ENCODE measurements at regions not wholly inside any gene's neighbourhood (a gene's known extent, or its start where the extent isn't known, plus 50 kb on each side); places are given as distances from the start of the nearest gene placed in this dataset.

GRCh38 chr3:106566277-106566676, 697.5 kb upstream of the CBLB start:
- no peaks in the 10 kb centered on the region for H3K9me3 Mint-ChIP-seq
- H3K27me3 Mint-ChIP-seq = no peaks in the 10 kb centered on the region
- DNase-seq (peak in 1 of 35 experiments; percentile 12), ATAC-seq (replicated peaks in 1 of 4) (no peak)
- no peaks in the 10 kb centered on the region for H3K4me1 ChIP-seq (ENCODE audit: control insufficient read depth in 1 of 2, extremely low read depth in 1 of 2, insufficient read depth in 2 of 2, low read length in 2 of 2)
- H3K36me3 Mint-ChIP-seq = no peaks in the 10 kb centered on the region
- CTCF ChIA-PET = no interaction called here
- H3K36me3 ChIP-seq (ENCODE audit: control insufficient read depth in 2 of 2, extremely low read depth in 1 of 2, insufficient read depth in 1 of 2, low read length in 1 of 2) = no peaks in the 10 kb centered on the region
- no peak overlapping the region for H3K4me3 Mint-ChIP-seq
- H3K27me3 ChIP-seq (replicated peaks in 1 of 2; ENCODE audit: control insufficient read depth in 2 of 2, extremely low read depth in 1 of 2, insufficient read depth in 2 of 2, low read length in 1 of 2) = no peaks in the 10 kb centered on the region
- H3K27ac Mint-ChIP-seq = no peak overlapping the region
- WGBS (ENCODE audit: insufficient coverage) = 50% methylated on average over 2 of the region's 4 CpGs
- no peak overlapping the region for H3K27ac ChIP-seq (ENCODE audit: low read length)
- POLR2A ChIA-PET = no interaction called here
- H3K4me1 Mint-ChIP-seq = peaks cover 0 to 2% (median 0%) of the 10 kb centered on the region in 3 donors
- H3K4me3 ChIP-seq (ENCODE audit: control insufficient read depth in 1 of 2, extremely low read depth in 1 of 2, low read length in 1 of 2) = no peak overlapping the region
- H3K9me3 ChIP-seq = no peaks in the 10 kb centered on the region

GRCh38 chr3:106570426-106570825, 701.6 kb upstream of the CBLB start:
- 83% methylated on average over 1 of the region's 1 CpG for WGBS (ENCODE audit: insufficient coverage)
- POLR2A ChIA-PET = interaction anchor here in 1 of 2 donors (0.6 kb wide), 1 partner anchor 419 kb away, joined by 3 read pairs; no protein-coding TSS in a partner anchor

DNA sequence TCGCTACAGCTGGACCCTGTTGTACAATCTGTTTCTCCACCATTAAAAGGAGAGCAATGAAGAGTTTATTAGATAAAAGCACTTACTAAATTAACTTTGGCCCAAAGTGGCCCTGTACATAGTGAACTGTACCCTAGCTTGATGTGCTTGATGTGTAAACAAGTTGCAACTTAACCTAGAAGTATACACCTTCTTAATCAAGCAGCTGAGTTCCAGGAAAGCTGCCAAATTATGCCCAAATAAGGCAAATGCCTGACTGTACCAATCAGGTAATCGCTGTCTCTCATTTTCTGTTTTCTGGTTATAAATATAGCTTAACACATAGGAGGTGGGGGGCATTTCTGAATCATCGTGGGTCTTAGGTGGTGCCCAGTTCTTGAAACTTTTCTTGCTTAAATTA, 704.8 kb upstream of the CBLB start:
- no peak for DNase-seq
- Mint-ChIP-seq H3K27me3 (no peaks in the 10 kb centered on the region), H3K27ac (no peak overlapping the region), H3K9me3 (no peaks in the 10 kb centered on the region), H3K4me3 (no peak overlapping the region), H3K36me3 (no peaks in the 10 kb centered on the region), H3K4me1 (no peaks in the 10 kb centered on the region)
- Histone ChIP-seq H3K27ac (ENCODE audit: low read length) (no peak overlapping the region), H3K36me3 (ENCODE audit: control insufficient read depth in 2 of 2, extremely low read depth in 1 of 2, insufficient read depth in 1 of 2, low read length in 1 of 2) (no peaks in the 10 kb centered on the region), H3K4me1 (ENCODE audit: control insufficient read depth in 1 of 2, extremely low read depth in 1 of 2, insufficient read depth in 2 of 2, low read length in 2 of 2) (no peaks in the 10 kb centered on the region), H3K9me3 (no peaks in the 10 kb centered on the region), H3K4me3 (ENCODE audit: control insufficient read depth in 1 of 2, extremely low read depth in 1 of 2, low read length in 1 of 2) (no peak overlapping the region), H3K27me3 (replicated peaks in 1 of 2; ENCODE audit: control insufficient read depth in 2 of 2, extremely low read depth in 1 of 2, insufficient read depth in 2 of 2, low read length in 1 of 2) (no peaks in the 10 kb centered on the region)
- WGBS (ENCODE audit: insufficient coverage) = no CpG with 5 or more reads among the region's 3 CpGs
- ChIA-PET CTCF (no interaction called here), POLR2A (no interaction called here)
- no peak for ATAC-seq (replicated peaks in 1 of 4)

More at GRCh38 chr3:106570426-106570825, 701.6 kb upstream of the CBLB start:
- Mint-ChIP-seq H3K36me3 (no peaks in the 10 kb centered on the region), H3K27me3 (no peaks in the 10 kb centered on the region), H3K9me3 (no peaks in the 10 kb centered on the region), H3K27ac (no peak overlapping the region), H3K4me1 (peaks cover 0 to 2% (median 0%) of the 10 kb centered on the region in 3 donors), H3K4me3 (no peak overlapping the region)
- H3K4me1 ChIP-seq (ENCODE audit: control insufficient read depth in 1 of 2, extremely low read depth in 1 of 2, insufficient read depth in 2 of 2, low read length in 2 of 2) = no peaks in the 10 kb centered on the region
- DNase-seq (no peak), ATAC-seq (replicated peaks in 1 of 4) (no peak)
- CTCF ChIA-PET = no interaction called here
- no peaks in the 10 kb centered on the region for H3K9me3 ChIP-seq
- H3K36me3 ChIP-seq (ENCODE audit: control insufficient read depth in 2 of 2, extremely low read depth in 1 of 2, insufficient read depth in 1 of 2, low read length in 1 of 2) = no peaks in the 10 kb centered on the region
- H3K27me3 ChIP-seq (replicated peaks in 1 of 2; ENCODE audit: control insufficient read depth in 2 of 2, extremely low read depth in 1 of 2, insufficient read depth in 2 of 2, low read length in 1 of 2) = no peaks in the 10 kb centered on the region
- H3K4me3 ChIP-seq (ENCODE audit: control insufficient read depth in 1 of 2, extremely low read depth in 1 of 2, low read length in 1 of 2) = no peak overlapping the region
- no peak overlapping the region for H3K27ac ChIP-seq (ENCODE audit: low read length)

GRCh38 chr3:106575029-106575428, 706.2 kb upstream of the CBLB start:
- DNase-seq = no peak

DNA sequence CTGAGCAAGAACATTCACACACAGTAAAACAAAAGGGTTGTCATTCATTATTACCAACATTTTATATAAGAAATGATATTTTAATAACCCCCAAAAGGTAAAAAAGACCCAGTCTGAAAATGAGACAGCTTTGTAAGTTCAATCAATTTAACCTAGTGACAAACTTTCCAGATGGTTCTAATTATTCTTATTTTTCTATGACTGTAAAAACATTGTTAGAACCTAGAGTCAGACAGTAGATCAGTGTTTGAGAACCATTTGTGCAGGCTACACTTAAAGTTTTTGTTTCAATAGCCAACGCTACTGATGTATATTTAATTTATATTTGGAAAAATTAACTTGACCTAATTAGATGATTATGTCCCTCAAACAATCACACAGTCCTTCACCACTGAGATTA, 708.4 kb upstream of the CBLB start:
- H3K4me3 Mint-ChIP-seq = no peak overlapping the region
- no peak overlapping the region for H3K27ac Mint-ChIP-seq
- Histone ChIP-seq H3K36me3 (ENCODE audit: control insufficient read depth in 2 of 2, extremely low read depth in 1 of 2, insufficient read depth in 1 of 2, low read length in 1 of 2) (no peaks in the 10 kb centered on the region), H3K27ac (ENCODE audit: low read length) (no peak overlapping the region), H3K4me3 (ENCODE audit: control insufficient read depth in 1 of 2, extremely low read depth in 1 of 2, low read length in 1 of 2) (no peak overlapping the region), H3K4me1 (ENCODE audit: control insufficient read depth in 1 of 2, extremely low read depth in 1 of 2, insufficient read depth in 2 of 2, low read length in 2 of 2) (no peaks in the 10 kb centered on the region), H3K9me3 (no peaks in the 10 kb centered on the region), H3K27me3 (replicated peaks in 1 of 2; ENCODE audit: control insufficient read depth in 2 of 2, extremely low read depth in 1 of 2, insufficient read depth in 2 of 2, low read length in 1 of 2) (no peaks in the 10 kb centered on the region)
- ATAC-seq (replicated peaks in 1 of 4) (no peak), DNase-seq (no peak)
- CTCF ChIA-PET = no interaction called here
- H3K27me3 Mint-ChIP-seq = no peaks in the 10 kb centered on the region
- no peaks in the 10 kb centered on the region for H3K36me3 Mint-ChIP-seq
- WGBS (ENCODE audit: insufficient coverage) = no CpG with 5 or more reads among the region's 1 CpG
- no peaks in the 10 kb centered on the region for H3K9me3 Mint-ChIP-seq
- POLR2A ChIA-PET = no interaction called here
- H3K4me1 Mint-ChIP-seq = peaks cover 0 to 2% (median 0%) of the 10 kb centered on the region in 3 donors

More at GRCh38 chr3:106575029-106575428, 706.2 kb upstream of the CBLB start:
- H3K36me3 ChIP-seq (ENCODE audit: control insufficient read depth in 2 of 2, extremely low read depth in 1 of 2, insufficient read depth in 1 of 2, low read length in 1 of 2) = no peaks in the 10 kb centered on the region
- POLR2A ChIA-PET = no interaction called here
- Mint-ChIP-seq H3K9me3 (no peaks in the 10 kb centered on the region), H3K27ac (no peak overlapping the region), H3K4me3 (no peak overlapping the region), H3K36me3 (no peaks in the 10 kb centered on the region), H3K4me1 (peaks cover 0 to 2% (median 0%) of the 10 kb centered on the region in 3 donors), H3K27me3 (no peaks in the 10 kb centered on the region)
- no peaks in the 10 kb centered on the region for H3K9me3 ChIP-seq
- no CpG with 5 or more reads among the region's 1 CpG for WGBS (ENCODE audit: insufficient coverage)
- H3K27ac ChIP-seq (ENCODE audit: low read length) = no peak overlapping the region
- no peaks in the 10 kb centered on the region for H3K4me1 ChIP-seq (ENCODE audit: control insufficient read depth in 1 of 2, extremely low read depth in 1 of 2, insufficient read depth in 2 of 2, low read length in 2 of 2)
- no peak overlapping the region for H3K4me3 ChIP-seq (ENCODE audit: control insufficient read depth in 1 of 2, extremely low read depth in 1 of 2, low read length in 1 of 2)
- CTCF ChIA-PET = no interaction called here
- no peaks in the 10 kb centered on the region for H3K27me3 ChIP-seq (replicated peaks in 1 of 2; ENCODE audit: control insufficient read depth in 2 of 2, extremely low read depth in 1 of 2, insufficient read depth in 2 of 2, low read length in 1 of 2)
- ATAC-seq (replicated peaks in 1 of 4) = no peak

DNA sequence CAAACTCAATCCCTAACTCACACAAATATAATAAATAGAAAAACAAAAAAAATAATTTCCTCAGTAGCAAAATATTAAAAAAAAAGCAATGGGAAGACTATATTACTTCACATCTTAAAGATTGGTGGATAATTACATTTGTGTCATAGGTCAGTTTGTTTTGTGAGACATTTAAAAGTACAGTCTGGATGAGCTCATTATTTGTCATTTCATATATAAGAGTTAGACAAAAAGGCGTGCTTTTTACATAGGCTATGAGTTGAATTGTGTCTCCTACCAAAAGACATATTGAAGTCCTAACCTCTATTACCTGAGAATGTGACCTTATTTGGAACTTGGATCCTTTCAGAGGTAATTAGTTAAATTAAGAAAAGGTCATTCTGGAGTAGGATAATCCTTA, 710.1 kb upstream of the CBLB start:
- Histone ChIP-seq H3K4me3 (ENCODE audit: control insufficient read depth in 1 of 2, extremely low read depth in 1 of 2, low read length in 1 of 2) (no peak overlapping the region), H3K9me3 (no peaks in the 10 kb centered on the region), H3K36me3 (ENCODE audit: control insufficient read depth in 2 of 2, extremely low read depth in 1 of 2, insufficient read depth in 1 of 2, low read length in 1 of 2) (no peaks in the 10 kb centered on the region), H3K27me3 (replicated peaks in 1 of 2; ENCODE audit: control insufficient read depth in 2 of 2, extremely low read depth in 1 of 2, insufficient read depth in 2 of 2, low read length in 1 of 2) (no peaks in the 10 kb centered on the region), H3K27ac (ENCODE audit: low read length) (no peak overlapping the region), H3K4me1 (ENCODE audit: control insufficient read depth in 1 of 2, extremely low read depth in 1 of 2, insufficient read depth in 2 of 2, low read length in 2 of 2) (no peaks in the 10 kb centered on the region)
- peaks cover 0 to 2% (median 0%) of the 10 kb centered on the region in 3 donors for H3K4me1 Mint-ChIP-seq
- no CpG with 5 or more reads among the region's 1 CpG for WGBS (ENCODE audit: insufficient coverage)
- CTCF ChIA-PET = interaction anchor here in 1 of 2 donors (0.6 kb wide), 1 partner anchor 30 kb away, joined by 3 read pairs; no protein-coding TSS in a partner anchor
- no peak for DNase-seq
- H3K27me3 Mint-ChIP-seq = no peaks in the 10 kb centered on the region
- H3K4me3 Mint-ChIP-seq = no peak overlapping the region
- H3K9me3 Mint-ChIP-seq = no peaks in the 10 kb centered on the region
- ATAC-seq (replicated peaks in 1 of 4) = no peak
- POLR2A ChIA-PET = no interaction called here
- no peaks in the 10 kb centered on the region for H3K36me3 Mint-ChIP-seq
- no peak overlapping the region for H3K27ac Mint-ChIP-seq

- no peak overlapping the region for H3K27ac Mint-ChIP-seq
These were observed 713.3 kb upstream of the CBLB start for GRCh38 chr3:106582151-106582550.

More at GRCh38 chr3:106582151-106582550, 713.3 kb upstream of the CBLB start:
- H3K9me3 Mint-ChIP-seq = no peaks in the 10 kb centered on the region
- ChIA-PET POLR2A (no interaction called here), CTCF (no interaction called here)
- H3K4me3 Mint-ChIP-seq = no peak overlapping the region
- WGBS (ENCODE audit: insufficient coverage) = no CpG with 5 or more reads among the region's 3 CpGs
- no peak for DNase-seq
- H3K27me3 Mint-ChIP-seq = no peaks in the 10 kb centered on the region
- Histone ChIP-seq H3K4me3 (ENCODE audit: control insufficient read depth in 1 of 2, extremely low read depth in 1 of 2, low read length in 1 of 2) (no peak overlapping the region), H3K4me1 (ENCODE audit: control insufficient read depth in 1 of 2, extremely low read depth in 1 of 2, insufficient read depth in 2 of 2, low read length in 2 of 2) (no peaks in the 10 kb centered on the region), H3K27ac (ENCODE audit: low read length) (no peak overlapping the region), H3K27me3 (replicated peaks in 1 of 2; ENCODE audit: control insufficient read depth in 2 of 2, extremely low read depth in 1 of 2, insufficient read depth in 2 of 2, low read length in 1 of 2) (no peaks in the 10 kb centered on the region), H3K36me3 (ENCODE audit: control insufficient read depth in 2 of 2, extremely low read depth in 1 of 2, insufficient read depth in 1 of 2, low read length in 1 of 2) (no peaks in the 10 kb centered on the region), H3K9me3 (no peaks in the 10 kb centered on the region)
- H3K4me1 Mint-ChIP-seq = peaks cover 0 to 2% (median 0%) of the 10 kb centered on the region in 3 donors
- no peaks in the 10 kb centered on the region for H3K36me3 Mint-ChIP-seq
- no peak for ATAC-seq (replicated peaks in 1 of 4)
